HG03066 (cell line): ENCODE measurements at regions not wholly inside any gene's neighbourhood (a gene's known extent, or its start where the extent isn't known, plus 50 kb on each side); places are given as distances from the start of the nearest gene placed in this dataset.

Source experiments
- ATAC-seq: cut with Tn5 transposase; IDR thresholded peaks from one replicate; pipeline ENCODE4 v1.9.1; 2021; ENCODE audit warnings: low read depth; ENCODE audit not compliant: unreplicated experiment

DNA sequence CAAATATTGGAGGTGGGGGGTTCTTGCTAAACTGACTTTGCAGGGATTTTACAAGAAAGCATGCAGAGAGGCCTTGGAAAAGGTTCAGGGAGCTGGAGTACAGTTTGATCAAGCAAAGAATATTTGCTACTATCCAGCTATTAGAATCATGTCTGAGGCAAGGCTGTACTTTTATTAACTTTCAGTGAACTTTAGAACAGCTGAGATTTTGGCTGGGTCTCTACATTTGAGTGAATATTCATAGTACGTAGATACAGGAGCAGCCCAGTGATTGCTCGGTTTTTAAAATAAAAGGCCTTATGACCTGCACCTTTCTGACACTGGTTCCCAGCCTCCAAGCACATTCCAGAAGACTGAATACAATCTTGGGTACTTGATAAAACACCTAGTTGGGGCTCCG, 496.8 kb upstream of the AKR1E2 start:
- ATAC-seq, result no peak

DNA sequence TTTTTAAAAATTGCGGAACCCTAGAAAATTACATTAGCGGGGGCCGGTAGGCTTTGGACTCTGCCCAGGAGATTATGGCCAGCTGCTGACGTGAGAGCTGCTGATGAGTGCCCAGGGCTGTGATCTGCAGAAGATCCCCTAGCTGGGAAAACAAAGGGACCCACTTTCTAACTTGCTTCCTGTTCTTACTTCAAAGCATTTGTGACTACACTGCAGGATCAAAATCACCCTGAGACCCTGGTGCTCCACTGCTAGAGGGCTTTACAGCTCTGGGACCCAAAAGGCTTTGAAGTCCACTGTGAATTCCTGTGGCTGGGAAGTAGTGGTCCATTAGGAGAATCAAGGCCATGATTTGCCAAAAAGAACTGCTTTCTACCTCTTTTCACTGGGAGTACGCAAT, 499.4 kb upstream of the AKR1E2 start:
- no peak for ATAC-seq

DNA sequence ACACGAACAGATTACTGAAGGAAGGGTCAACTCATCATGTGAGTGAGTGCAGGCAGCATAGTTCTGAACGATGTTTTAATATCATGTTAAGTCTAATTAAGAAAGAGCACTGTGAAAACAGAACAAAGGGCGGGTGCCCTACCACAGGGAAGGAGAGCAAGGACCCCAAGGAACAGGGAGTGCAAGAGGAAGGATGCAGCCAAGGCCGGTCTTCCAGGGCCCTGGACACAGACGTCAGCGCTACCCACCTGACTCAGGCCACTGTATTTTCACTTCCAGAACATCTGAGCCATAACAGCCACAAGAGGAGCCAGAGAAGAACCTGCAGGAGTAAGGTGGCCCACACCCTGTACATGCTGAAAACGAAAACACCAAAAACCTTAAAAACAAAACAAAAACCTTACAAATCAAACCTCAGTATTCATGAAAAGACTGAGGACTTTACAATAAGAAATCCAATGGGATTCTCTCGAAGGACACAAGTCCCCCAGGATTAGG, 506.1 kb upstream of the AKR1E2 start:
- no peak for ATAC-seq

DNA sequence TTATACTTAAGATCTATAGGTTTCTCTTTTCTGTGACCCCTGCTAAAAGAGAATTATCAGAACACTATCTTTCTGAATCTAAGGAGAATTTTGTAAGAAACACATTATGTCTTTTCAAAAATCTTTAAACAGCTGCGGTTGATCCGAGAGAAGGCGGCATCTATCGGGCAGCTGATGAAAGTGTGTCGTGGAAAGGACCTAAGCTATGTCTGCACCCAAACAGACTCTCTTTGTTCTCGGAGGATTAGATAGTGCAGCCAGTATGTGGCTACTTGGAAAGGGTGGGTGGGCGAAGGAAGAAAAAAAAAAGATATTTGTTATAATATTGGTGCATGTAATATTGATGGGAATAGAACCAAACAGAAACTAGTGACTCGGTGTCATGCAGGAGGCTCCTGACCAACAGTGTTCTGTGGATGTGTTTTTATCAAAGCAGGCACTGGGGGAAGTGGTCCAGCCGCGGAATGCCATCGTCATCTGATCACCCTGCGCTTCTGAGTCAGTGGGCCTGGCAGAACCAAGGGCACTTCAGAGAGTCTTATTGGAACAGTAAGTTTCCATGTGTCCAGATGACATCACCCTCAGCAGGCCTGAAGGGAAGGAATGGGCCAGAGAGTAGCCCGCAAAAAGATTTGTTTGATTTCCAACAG, 509.7 kb upstream of the AKR1E2 start:
- ATAC-seq, result no peak

DNA sequence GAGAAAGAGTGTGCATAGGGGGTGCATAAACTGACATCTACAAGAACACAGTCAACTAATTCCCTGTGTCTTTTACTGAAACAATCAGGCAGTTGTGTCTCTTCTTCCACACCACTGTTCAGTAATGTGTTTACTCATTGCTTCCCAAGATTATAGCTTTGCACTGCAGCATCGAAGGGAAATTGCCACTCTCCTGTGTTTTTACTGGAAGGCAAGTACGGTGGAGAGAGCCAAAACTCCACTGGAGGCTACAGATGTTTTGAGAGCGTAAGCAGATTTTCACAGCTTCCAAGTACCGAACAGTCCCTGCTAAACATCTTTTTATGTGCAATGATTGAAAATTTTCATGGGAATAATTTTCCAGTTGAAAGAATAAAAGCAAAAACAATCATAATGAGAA, 510.5 kb upstream of the AKR1E2 start:
- no peak for ATAC-seq

DNA sequence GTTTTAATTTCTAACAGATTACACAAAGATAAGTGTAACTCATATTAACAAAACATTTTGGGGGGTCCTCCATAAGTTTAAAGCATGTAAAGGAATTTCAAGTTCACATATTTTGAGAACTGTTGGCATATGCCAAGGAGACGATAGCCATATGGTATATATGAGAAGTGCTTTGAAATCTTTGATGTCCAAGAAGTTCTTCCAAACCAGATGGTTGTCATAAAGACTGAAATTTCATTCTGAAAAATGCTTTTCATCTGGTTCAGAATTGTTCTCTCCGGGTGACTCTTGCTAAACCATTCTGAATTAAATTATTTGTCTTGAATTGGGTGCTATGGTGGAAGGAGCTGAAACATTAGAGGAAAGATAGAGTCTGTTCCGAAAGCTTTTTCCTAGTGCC, 513.0 kb upstream of the AKR1E2 start:
- ATAC-seq, result no peak

DNA sequence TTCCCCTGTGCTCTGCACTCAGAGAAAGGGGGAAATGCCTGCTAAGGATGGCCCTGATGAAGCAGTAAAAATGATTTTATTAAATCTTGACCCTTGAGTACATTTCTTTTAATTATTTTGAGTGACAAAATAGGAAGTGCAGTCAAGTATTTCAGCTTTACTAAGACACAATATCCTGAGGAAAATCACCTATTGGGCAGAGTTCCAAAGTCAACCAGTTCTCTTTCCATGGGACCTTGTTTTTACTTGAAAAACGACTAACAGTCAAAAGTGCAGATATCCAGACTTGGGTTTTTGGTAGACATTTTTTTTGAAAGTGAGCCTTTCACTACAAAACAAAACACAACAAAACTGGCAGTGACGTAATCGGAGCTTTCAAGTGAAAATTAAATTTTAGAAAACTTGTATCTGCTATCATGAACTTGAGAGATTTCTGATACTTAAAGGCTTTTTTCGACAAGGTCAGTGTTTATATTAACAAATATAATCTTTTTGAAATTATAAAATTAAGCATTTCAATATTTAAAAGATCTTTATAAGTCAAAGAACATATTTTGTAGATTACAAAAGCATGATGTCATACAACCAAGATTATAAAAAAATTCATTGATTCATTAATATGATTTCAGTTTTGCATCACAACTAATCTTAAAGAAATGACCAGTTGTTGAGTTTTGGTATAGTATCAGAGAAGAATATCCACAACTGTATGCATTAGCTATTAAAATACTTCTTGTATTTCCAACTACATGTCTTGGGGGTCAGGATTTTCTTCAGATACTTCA, 513.8 kb upstream of the AKR1E2 start:
- ATAC-seq, result no peak

DNA sequence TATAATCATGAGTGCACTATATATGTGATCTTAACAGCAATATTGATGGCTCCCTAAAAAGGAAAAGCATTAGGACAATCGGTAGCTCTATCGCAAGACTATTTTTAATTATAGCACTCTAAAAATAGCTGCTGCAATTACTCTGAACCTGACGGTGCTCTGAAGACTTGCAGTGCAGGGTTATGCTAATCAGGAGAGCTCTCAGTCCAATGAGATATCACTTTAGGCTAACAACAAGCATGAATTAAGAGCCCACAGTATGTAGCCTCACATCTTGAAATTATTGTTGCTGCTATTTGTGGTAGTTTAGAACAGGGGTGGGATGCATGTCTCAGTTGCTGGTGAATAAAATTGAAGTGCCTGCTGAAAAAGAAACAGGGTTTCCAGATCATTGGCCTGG, 515.8 kb upstream of the AKR1E2 start:
- ATAC-seq, result no peak

DNA sequence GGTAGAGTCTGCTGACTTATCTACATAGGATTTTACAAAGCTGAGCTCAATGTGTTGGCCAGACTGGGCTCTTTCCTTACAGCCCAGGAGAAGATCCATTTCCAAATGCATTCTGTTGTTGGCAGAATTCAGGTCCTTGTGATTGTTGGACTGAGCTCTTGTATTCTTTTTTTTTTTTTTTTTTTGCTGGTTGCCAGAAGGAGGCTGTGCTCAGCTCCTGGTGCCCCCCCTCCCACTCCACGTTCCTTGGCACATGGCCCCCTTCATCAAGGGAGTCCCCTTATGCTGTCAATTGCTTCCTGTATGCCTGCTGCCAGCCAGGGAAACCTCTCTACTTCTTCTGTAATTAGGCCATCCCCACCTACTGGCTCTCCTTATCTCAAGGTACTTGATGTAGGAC, 518.1 kb upstream of the AKR1E2 start:
- no peak for ATAC-seq

DNA sequence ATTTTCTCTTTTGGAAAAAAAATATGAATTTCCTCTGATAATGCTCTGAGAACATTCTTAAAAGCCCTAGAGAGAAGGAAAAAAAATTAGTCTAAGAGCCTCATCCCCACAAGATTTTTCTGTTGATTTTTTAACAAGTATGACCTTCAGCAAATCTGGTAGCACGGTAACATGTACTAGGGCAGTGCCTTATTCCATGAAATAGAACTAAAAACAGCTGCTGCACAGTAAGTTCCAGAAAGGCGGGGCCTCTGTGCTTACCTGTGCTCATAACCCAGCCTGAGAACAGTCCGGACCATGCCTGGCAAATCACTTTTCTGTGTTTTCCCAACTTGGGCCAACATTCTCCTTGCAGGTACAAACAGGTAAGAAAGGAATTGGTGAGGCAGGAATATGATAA, 519.1 kb upstream of the AKR1E2 start:
- no peak for ATAC-seq

DNA sequence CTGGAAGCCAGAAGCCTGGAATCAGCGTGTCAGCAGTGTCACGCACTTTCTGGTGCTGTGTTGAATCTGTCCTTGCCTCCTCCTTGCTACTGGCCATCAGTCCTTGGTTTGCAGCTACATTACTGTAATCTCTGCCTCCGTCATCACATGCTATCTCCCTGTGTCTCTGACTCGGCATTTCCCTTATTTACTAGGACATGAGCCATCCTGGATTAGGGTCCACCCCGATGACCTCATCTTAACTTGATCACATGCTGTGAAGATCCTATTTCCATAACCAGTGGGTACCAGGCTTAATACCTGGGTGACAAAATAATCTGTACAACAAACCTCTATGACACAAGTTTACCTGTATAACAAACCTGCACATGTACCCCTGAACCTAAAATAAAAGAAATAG, 518.0 kb upstream of the KLF6 start:
- ATAC-seq, result no peak

DNA sequence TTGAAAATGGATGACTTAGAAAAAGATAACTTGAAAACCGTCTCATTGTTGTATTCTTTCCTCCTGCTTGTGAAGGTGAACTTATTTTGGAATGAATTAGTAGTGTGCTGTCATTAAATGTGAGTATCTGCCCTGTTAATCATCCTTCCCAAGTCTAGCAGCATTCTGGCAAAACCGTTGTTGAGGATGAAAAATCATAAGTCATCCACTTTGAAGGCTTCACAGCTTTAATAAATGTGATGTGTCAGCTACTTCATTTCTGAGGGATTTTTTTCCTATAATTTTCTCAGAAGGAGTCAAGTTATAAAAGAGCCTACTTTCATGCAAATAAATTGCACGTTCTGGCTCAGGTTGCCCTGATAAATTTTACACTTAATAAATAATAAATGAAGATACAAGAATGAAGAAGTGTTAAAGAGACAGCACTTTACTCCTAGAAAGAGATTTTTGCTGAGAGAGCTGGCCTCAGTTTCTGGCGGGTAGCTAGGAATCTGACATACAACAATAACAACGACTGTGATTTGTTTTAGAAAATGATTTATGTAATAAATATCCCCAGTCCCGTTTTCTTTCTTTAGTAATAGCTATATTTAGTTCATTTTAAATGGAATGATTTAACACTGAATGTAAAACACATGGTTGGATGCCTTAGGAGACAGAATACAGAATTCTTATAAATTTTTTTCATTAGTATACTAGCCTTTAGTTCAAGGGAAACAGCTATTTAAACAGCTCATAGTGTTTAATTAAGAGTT, 516.5 kb upstream of the KLF6 start:
- no peak for ATAC-seq

DNA sequence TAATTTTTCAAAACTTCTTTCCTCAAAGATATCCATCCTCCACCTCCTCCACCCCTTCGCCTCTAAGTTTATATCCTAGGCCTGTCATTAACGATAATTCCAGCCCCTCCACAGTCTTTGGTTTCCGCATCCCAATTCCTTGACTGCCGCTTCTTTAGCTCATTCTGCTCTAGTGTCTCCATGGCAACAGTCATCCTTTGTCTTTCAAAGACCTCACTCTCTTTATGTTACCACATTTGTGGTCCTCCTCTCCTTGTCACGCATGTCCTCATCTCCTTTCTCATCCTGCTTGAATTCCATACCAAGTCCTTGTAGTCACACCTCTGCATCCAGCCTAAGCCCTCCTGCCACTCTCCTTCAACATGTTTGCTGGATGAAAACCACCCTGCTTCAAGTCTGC, 511.2 kb upstream of the KLF6 start:
- ATAC-seq, result no peak

DNA sequence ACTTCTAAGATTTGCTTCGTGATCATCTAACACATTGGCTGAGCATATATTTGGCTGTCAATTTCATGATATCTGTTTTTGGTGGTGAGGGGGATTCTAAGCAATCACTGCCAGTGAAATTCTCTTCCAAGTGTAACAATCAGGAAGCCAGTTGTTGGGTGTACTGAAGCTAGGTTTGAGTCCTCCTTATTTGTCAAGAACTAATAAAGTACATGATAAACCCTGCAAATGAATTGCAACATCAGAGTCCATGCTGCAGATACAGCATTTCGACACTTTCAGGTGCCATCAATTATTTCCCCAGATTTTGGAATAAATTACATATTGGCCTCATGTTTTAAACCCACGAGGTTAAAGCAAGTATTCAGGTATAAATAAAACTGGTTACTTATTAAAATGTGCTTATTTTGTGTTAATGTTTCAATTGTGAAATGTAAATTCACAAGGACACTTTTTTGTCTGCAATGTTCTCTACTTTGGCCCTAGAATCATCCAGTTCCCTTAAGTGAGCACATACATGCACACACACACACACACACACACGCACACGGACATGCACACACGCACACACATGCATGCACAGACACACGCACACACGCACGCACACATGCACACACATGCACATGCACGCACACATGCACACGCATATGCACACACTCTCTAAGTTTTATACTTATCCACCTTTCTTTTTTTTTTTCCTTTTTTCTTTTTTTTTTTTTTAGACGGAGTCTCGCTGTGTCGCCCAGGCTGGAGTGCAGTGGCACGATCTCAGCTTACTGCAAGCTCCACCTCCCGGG, 510.2 kb upstream of the KLF6 start:
- no peak for ATAC-seq

DNA sequence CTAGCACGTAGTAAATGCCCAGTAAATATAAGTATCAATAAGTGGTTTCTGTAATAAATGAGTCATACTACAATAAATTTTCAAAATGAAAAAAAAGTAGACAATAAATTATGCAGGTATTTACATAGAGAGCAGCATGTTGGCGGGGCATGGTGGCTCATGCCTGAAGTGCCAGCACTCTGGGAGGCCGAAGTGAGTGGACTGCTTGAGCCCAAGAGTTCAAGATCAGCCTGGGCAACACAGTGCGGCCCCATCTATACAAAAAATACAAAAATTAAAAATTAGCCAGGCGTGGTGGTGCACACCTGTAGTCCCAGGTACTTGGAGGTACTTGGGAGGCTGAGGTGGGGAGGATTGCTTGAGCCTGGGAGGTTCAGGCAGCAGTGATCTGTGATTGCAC, 509.3 kb upstream of the KLF6 start:
- ATAC-seq, result no peak

DNA sequence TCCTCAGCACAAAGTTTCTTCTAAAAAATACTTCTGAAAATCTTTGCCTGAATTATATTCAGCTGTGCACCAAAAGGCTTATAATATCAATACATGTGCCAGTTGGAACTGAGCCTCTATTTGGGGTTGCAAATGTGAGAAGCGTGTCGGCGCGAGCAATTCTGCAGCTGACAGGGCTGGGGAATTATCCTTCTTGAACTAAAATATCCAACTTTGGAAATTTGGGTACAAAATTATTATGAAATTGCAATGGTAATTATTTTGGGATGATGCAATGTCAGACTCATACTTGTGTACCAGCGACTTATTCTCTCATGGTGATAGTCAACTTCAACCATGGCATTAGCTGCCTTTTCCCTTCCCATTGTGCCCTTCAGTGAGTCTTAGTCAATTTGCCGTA, 507.0 kb upstream of the KLF6 start:
- ATAC-seq, result no peak

DNA sequence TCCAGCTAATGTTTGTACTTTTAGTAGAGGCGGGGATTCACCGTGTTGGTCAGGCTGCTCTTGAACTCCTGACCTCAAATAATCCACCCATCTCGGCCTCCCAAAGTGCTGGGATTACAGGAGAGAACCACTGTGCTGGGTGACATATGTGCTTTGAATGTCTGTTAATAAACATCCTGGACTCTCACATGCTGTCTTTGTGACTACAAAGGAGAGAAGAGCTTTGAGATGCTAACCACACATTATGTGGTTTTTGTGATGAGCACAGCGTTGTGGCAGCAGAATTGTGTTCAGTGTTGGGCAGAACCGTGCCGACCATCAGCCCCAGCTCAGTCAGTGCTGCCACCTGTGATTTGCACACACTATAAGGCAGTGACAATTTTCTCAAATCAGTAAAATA, 500.1 kb upstream of the KLF6 start:
- ATAC-seq, result no peak

DNA sequence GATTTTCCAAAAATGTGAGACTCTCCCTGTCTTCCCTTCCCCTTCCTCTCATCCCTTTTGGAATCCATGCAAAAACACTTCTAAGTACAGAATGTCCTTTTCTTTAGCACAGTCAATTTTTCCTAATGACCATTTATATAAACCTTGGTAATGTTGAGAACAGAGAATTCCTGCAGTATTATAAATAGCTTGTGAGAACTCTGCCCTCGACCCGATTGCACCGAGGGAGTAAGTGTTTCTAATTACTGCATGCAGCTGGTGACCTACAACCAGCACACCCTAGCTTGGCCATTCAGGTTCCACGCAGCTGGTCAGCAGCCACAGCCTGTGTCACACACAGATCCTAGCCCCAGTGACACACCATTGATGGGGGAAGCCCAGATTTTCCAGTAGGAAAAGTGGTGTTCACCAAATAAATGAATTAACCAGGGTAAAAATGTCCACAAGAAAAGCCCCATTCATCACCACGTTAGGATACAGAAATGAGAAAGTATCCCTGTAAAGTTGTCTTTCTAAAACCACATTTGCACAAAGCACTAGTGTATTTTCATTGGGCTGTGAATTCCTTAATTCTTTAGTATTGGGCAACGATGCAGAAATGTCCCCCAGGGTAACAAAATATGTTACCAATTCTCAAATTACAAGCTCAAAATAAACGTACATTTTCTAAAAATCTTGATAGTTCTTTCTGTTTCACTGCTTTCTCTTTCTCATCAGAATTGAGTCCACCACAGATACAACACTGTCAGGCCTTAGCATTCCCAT, 499.0 kb upstream of the KLF6 start:
- ATAC-seq, result no peak

DNA sequence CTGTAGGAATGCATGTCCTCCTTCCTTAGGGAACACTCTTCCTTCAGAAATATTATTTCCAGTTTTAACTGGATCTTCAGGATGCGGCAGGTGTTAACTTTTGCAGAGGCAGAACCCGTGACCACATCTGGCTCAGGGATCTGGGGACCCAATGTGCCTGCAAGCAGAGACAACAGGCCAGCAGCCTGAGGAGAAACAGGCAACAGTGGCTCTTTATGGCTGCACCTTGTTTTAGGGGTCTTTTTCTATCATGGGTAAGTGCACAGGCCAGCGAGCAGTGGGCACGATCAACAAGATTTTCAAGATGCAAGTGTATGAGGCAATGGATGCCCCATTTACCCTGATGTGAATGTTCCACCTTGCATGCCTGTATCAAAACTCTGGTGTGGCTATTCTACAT, 497.5 kb upstream of the KLF6 start:
- ATAC-seq, result no peak

DNA sequence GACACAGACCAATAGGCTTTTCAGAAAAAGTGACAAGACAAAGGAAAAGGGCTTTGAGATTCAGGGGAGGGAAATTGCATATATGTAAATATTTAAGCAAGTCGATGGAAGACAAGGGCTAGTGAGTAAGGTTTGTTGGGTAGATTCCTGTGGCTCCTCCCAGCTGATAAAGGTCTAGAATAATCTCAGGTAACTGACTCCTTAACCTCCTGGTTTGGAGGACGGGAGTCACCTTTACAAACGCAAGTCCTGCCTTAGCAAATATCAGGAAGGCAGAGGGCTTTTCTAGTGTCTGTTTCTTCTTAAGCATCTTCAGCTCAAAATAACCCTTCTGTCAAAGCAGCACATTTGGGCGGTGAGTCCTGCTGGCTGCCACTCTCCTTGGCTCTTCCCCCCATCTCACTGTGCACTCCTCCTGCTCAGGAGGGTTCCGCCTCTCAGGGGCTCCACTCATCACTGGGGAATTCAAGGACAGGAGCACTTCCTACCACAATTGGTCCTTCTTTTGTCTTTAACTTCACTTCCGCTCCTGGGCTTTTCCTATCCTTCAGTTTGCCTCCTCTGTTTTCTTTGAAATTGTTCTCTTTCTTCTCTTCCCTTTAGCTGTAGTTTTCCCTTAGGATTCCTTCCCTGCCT, 496.3 kb upstream of the KLF6 start:
- ATAC-seq, result no peak
